GM21786 (cell line): ENCODE measurements at regions not wholly inside any gene's neighbourhood (a gene's known extent, or its start where the extent isn't known, plus 50 kb on each side); places are given as distances from the start of the nearest gene placed in this dataset.
"Not testable (repeated sequence)": the region's sequence is repeated elsewhere in the genome, so short reads cannot be mapped to it uniquely, and the experiment has no call there.

Experiments
- ATAC-seq: cut with Tn5 transposase; IDR thresholded peaks from one replicate; pipeline ENCODE4 v1.9.1; 2021; ENCODE audit not compliant: unreplicated experiment

GRCh38 chr16:17031484-17032268, 439.1 kb downstream of the XYLT1 start:
- ATAC-seq, result no peak

GRCh38 chr16:17032332-17032731, 438.4 kb downstream of the XYLT1 start:
- no peak for ATAC-seq

- ATAC-seq, result no peak
These were observed 436.1 kb downstream of the XYLT1 start for GRCh38 chr16:17034477-17035252.

DNA sequence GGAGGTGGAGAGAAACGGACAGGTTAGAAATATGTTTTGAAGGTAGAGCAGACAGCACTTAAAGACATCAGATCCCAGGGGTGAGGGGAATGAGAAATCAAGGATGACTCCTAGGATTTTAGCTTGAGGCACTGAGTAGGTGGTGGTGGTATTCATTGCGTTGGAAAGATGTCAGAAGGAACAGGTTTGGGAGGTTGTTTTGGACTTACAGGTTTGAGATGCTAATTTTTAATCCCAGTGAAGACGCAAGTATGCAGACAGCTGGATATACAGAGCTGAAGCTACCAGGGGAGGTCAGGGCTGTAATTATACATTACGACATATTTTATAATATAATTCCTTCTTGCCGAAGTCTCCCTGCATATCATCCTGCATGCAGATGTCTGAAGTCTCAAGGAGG, 433.3 kb downstream of the XYLT1 start:
- no peak for ATAC-seq

GRCh38 chr16:17038415-17038814, 432.3 kb downstream of the XYLT1 start:
- no peak for ATAC-seq

GRCh38 chr16:17049109-17049508, 421.7 kb downstream of the XYLT1 start:
- ATAC-seq, result not testable (repeated sequence)

DNA sequence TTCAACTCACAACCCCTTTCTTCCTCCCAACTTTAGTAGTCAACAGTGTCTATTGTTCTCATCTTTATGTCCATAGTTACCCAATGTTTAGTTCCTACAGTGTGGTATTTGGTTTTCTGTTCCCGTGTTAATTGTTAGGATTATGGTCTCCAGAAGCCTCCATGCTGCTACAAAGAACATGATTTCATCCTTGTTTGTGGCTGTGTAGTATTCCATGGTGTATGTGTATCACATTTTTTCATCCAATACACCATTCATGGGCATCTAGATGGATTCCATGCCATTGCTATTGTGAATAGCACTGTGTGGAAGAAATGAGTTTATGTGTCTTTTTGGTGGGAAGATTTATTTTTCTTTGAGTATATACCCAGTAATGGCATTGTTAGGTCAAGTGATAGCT, 420.3 kb downstream of the XYLT1 start:
- ATAC-seq, result no peak
